Activated naive CD8-positive, alpha-beta T cell treated with anti-CD3 and anti-CD28 coated beads, Interleukin-2, amount 50 U/mL, for 24 hours (primary cell): ENCODE measurements at regions not wholly inside any gene's neighbourhood (a gene's known extent, or its start where the extent isn't known, plus 50 kb on each side); places are given as distances from the start of the nearest gene placed in this dataset.
"Not testable (repeated sequence)": the region's sequence is repeated elsewhere in the genome, so short reads cannot be mapped to it uniquely, and the experiment has no call there.

Experiments used
- ATAC-seq: fragments of 150-1000 bp; cut with Tn5 transposase; one replicate; pipeline ENCODE4 v1.10.0; 2021
- DNase-seq: peaks from one replicate; pipeline ENCODE4 v3.0.0; 2021
- H3K27ac Mint-ChIP-seq: one replicate; pipeline ENCODE4 v1.8.0; 2021; ENCODE audit warnings: mild to moderate bottlenecking, mixed read lengths
- H3K27me3 Mint-ChIP-seq: one replicate; pipeline ENCODE4 v1.8.0; 2021; ENCODE audit warnings: mixed read lengths
- H3K36me3 Mint-ChIP-seq: one replicate; pipeline ENCODE4 v1.8.0; 2021; ENCODE audit warnings: low read depth, mixed read lengths
- H3K4me1 Mint-ChIP-seq: one replicate; pipeline ENCODE4 v1.8.0; 2021; ENCODE audit warnings: mixed read lengths
- H3K4me3 Mint-ChIP-seq: one replicate; pipeline ENCODE4 v1.8.0; 2021; ENCODE audit warnings: mild to moderate bottlenecking, moderate library complexity, mixed read lengths
- H3K9me3 Mint-ChIP-seq: one replicate; pipeline ENCODE4 v1.8.0; 2021; ENCODE audit warnings: mixed read lengths

DNA sequence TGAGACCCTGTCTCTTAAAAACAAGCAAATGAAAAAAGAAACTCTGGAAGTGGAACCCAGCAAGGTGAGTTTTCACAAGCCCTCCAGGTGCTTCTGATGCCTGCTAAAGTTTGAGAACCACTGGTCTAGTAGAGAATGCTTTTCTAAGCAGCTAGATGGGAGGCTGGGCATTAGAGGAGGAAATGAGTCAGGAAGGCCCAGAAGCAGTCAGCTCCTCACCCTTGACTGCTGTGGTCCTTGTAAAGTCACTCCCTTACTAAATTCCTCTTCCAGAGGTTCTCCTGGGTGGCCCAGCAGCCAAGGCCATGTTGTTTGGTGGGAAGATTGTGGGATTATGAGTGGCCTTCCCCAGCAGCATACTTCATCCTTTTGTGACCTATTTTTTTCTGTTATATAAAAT is 52.0 kb upstream of the FYN start:
- H3K36me3 Mint-ChIP-seq = no peaks in the 10 kb centered on the region
- peaks cover 24% of the 10 kb centered on the region for H3K4me1 Mint-ChIP-seq
- H3K4me3 Mint-ChIP-seq = no peak overlapping the region
- no peaks in the 10 kb centered on the region for H3K27me3 Mint-ChIP-seq
- no peak overlapping the region for H3K27ac Mint-ChIP-seq
- DNase-seq = no peak
- H3K9me3 Mint-ChIP-seq = no peaks in the 10 kb centered on the region
- peak; percentile 66 for ATAC-seq

DNA sequence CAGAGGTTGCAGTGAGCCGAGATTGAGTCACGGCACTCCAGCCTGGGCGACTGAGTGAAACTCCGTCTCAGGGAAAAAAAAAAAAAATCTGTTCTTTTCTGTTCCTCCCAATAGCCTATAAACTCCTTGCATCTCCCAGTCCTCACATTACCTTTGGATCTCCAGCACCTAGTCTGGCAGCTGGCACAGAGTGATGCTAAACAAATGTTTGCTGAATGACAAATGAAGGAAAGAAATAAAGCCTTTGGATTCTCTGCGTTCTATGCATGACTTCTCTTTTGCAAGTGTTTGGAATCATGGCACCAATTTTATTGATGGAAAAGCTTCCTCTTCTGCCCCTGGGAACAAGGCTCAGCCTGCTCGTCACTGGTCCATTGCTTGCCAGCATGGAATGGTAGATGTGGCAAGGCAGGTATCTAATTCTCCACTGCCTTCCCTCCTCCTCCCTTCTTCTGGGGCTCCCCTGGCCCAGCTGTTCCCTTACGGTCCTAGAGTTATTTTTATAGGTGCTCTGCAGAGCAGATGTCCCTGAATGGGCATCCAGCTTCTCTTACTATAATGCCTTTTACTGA is 53.6 kb upstream of the FYN start:
- no peak overlapping the region for H3K27ac Mint-ChIP-seq
- no peaks in the 10 kb centered on the region for H3K27me3 Mint-ChIP-seq
- peaks cover 24% of the 10 kb centered on the region for H3K4me1 Mint-ChIP-seq
- DNase-seq (no peak), ATAC-seq (no peak)
- H3K36me3 Mint-ChIP-seq = peaks cover under 1% of the 10 kb centered on the region
- H3K4me3 Mint-ChIP-seq = no peak overlapping the region
- peaks cover 5% of the 10 kb centered on the region for H3K9me3 Mint-ChIP-seq

DNA sequence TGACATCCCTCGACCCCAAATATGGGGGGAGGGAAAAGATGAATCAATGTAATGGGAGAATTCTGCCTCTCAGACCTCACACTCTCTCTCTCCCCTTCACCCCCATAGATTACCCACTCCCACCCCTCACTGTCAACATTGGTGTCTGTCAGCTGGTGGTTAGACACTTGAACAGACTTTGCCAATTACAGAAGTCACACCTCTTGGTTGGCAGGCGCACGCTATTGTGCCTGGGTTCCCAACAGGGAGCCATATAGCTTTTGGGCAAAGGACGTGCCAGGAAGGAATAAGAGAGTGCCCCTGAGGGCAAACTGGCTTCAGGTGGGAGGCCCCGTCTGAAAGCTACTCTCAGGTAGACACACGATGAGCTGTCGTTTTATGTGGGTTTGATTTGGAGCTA is 54.1 kb upstream of the FYN start:
- Mint-ChIP-seq H3K4me1 (peaks cover 21% of the 10 kb centered on the region), H3K36me3 (peaks cover 5% of the 10 kb centered on the region), H3K9me3 (peaks cover 10% of the 10 kb centered on the region), H3K27me3 (no peaks in the 10 kb centered on the region), H3K4me3 (no peak overlapping the region), H3K27ac (no peak overlapping the region)
- DNase-seq (no peak), ATAC-seq (no peak)

DNA sequence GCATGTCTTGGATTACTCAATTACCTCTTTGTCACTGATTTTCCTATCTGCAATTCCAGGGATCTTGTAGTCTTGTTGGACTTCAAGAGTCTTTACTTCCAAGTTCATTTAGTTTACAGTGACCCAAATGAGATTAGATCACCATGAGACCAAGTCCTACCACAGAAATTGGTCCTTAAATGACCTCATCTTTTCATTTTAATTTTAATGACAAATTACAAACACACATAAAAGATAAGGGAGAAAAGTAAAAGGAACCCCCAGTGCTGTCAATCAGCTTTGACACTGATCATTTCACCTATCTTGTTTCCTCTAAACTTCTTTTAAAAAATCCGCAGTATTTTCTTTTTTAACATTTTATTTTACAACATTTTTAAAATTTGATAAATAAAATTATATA is 54.9 kb upstream of the FYN start:
- Mint-ChIP-seq H3K4me3 (no peak overlapping the region), H3K27me3 (no peaks in the 10 kb centered on the region), H3K27ac (no peak overlapping the region), H3K36me3 (peaks cover 5% of the 10 kb centered on the region), H3K9me3 (peaks cover 14% of the 10 kb centered on the region), H3K4me1 (peaks cover 12% of the 10 kb centered on the region)
- ATAC-seq (no peak), DNase-seq (no peak)

DNA sequence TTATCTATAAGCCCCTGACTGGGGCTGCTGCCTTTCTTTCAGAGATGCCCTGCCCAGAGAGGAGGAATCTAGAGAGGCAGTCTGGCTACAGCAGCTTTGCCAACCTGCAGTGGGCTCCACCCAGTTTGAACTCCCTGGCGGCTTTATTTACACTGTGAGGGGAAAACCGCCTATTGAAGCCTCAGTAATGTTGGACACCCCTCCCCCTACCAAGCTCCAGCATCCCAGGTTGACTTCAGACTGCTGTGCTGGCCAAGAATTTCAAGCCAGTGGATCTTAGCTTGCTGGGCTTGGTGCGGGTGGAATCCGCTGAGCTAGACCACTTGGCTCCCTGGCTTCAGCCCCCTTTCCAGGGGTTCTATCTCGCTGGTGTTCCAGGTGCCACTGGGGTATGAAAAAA is 61.4 kb upstream of the FYN start:
- not testable (repeated sequence) for H3K27me3 Mint-ChIP-seq, ATAC-seq, H3K36me3 Mint-ChIP-seq, DNase-seq, H3K4me3 Mint-ChIP-seq, H3K27ac Mint-ChIP-seq, H3K4me1 Mint-ChIP-seq
- H3K9me3 Mint-ChIP-seq = peaks cover 14% of the 10 kb centered on the region

DNA sequence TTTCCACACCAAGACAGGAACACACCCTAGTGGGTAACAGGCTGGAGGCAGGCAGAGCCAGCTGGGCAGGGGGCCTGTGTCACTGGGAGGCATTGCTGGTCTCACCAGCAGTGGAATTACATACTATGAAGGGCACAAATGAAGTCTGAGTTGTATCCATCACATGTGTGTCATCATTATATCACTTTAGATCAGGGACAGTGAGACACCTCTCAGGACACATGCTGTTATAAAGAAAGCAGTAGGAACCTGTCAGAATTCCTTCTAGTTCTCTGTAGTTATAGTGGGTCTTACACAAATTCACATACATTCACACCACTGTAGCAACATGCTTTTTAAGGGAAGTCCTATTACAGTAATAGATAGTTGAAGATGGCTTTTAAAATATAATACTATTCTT is 63.5 kb upstream of the FYN start:
- Mint-ChIP-seq H3K27ac (no peak overlapping the region), H3K27me3 (no peaks in the 10 kb centered on the region), H3K9me3 (peaks cover 11% of the 10 kb centered on the region), H3K4me1 (peaks cover 4% of the 10 kb centered on the region), H3K36me3 (peaks cover 5% of the 10 kb centered on the region), H3K4me3 (no peak overlapping the region)
- ATAC-seq = no peak
- DNase-seq = no peak

DNA sequence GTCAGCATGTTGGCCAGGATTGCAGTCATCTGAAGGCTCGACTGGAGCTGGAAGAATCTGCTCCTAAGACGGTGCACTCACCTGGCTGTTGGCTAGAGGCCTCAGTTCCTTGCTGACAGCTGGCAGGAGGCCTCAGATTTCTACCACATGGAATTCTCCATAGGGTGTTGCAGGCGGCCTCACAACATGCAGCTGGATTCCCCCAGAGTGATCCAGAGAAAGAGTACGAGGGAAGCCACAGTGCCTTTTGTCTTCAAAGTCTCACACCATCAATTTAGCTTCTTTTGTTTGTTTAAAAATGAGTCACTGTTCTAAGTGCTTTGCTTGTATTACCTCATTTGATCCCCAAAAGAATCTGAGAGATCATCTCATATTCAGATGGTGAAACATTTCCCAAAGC is 65.5 kb upstream of the FYN start:
- Mint-ChIP-seq H3K36me3 (no peaks in the 10 kb centered on the region), H3K9me3 (peaks cover 9% of the 10 kb centered on the region), H3K27ac (no peak overlapping the region), H3K27me3 (no peaks in the 10 kb centered on the region), H3K4me1 (no peaks in the 10 kb centered on the region), H3K4me3 (no peak overlapping the region)
- ATAC-seq (no peak), DNase-seq (no peak)

DNA sequence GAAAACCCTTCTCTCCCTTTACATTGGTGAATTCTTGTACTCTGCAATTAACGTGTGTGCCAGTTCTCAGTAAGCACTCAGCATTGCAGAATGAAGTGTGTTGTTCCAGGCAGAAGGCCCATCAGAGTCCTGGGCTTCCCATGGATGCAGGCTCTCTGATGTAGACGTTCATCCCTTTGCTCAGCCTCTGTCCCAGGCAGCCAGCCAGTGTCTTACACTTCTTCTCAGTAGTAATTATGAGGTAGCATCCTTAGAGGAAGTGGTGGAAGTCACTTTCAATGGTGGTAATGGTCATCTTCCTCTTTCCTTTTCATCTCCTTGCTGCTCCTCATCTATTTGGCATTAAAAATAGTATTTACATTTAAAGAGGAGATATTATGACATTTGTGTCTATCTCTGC is 66.7 kb upstream of the FYN start:
- no peak overlapping the region for H3K27ac Mint-ChIP-seq
- H3K9me3 Mint-ChIP-seq = peaks cover 9% of the 10 kb centered on the region
- DNase-seq (no peak), ATAC-seq (no peak)
- no peaks in the 10 kb centered on the region for H3K36me3 Mint-ChIP-seq
- H3K4me1 Mint-ChIP-seq = no peaks in the 10 kb centered on the region
- no peak overlapping the region for H3K4me3 Mint-ChIP-seq
- no peaks in the 10 kb centered on the region for H3K27me3 Mint-ChIP-seq

DNA sequence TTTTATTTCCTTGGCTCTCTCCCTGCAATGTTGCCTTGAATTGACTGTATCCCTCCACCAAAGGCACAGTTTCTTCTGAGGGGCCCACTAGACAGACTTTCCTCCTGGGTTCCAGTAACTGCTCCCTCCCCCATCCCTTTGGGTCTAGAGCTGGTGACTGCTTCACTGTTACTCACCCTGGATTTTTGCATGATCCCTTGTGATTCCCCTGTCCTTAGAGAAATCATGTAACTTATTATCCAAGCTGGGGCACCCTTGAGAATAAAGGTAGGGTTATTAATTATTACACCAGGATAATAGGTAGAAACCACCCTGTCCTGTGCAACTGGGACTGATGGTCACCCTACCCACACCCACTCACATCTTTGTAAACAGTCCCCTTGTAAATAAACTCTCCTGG is 67.5 kb upstream of the FYN start:
- Mint-ChIP-seq H3K27me3 (no peaks in the 10 kb centered on the region), H3K9me3 (peaks cover 9% of the 10 kb centered on the region), H3K4me3 (no peak overlapping the region), H3K27ac (no peak overlapping the region), H3K36me3 (no peaks in the 10 kb centered on the region), H3K4me1 (no peaks in the 10 kb centered on the region)
- no peak for DNase-seq
- ATAC-seq = no peak

DNA sequence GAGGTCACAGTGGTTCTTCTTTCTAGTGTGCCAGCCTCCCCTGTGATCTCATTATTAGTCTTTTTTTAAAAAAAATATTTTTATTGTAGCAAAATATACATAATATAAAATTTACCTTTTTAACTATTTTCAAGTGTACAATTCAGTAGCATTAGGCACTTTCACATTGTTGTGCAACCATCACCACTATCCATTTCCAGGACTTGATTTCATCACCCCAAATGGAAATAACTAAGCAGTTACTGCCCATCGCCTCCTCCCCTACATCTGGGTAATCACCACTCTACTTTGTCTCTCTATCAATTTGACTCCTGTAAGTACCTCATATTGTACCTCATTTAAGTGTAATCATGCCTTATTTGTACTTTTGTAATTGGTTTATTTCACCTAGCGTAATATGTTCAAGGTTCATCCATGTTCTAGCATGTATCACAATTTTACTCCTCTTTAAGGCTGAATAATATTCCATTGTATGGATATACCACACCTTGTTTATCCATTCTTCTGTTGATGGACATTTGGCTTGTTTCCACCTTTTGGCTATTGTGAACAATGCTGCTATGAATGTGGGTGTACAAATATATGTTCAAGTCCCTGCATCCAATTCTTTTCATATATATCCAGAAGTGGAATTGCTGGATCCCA is 68.6 kb upstream of the FYN start:
- H3K4me3 Mint-ChIP-seq = no peak overlapping the region
- H3K27me3 Mint-ChIP-seq = no peaks in the 10 kb centered on the region
- no peak for DNase-seq
- H3K36me3 Mint-ChIP-seq = no peaks in the 10 kb centered on the region
- ATAC-seq = no peak
- H3K4me1 Mint-ChIP-seq = no peaks in the 10 kb centered on the region
- peaks cover 9% of the 10 kb centered on the region for H3K9me3 Mint-ChIP-seq
- no peak overlapping the region for H3K27ac Mint-ChIP-seq

DNA sequence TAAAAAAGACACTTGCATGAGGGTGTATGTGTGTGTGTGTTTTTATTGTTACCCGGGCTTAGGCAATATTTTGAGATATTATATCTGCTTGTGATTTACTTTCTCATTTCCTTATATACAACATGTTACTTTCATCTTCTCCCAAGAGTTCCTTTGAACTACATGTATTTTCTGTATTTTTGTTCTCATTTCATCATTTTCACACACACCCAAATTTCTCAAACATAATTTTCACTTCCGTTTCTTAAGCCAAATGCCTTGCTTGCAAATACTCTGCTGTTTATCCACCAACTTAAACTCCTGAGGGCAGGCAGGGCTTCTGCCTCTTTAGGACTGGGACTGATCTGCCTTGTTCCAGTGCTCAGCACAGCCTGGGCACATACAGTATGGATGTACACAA is 69.3 kb upstream of the FYN start:
- no peaks in the 10 kb centered on the region for H3K36me3 Mint-ChIP-seq
- H3K27ac Mint-ChIP-seq = no peak overlapping the region
- H3K4me1 Mint-ChIP-seq = no peaks in the 10 kb centered on the region
- DNase-seq (no peak), ATAC-seq (no peak)
- no peak overlapping the region for H3K4me3 Mint-ChIP-seq
- H3K27me3 Mint-ChIP-seq = no peaks in the 10 kb centered on the region
- H3K9me3 Mint-ChIP-seq = peaks cover 9% of the 10 kb centered on the region

DNA sequence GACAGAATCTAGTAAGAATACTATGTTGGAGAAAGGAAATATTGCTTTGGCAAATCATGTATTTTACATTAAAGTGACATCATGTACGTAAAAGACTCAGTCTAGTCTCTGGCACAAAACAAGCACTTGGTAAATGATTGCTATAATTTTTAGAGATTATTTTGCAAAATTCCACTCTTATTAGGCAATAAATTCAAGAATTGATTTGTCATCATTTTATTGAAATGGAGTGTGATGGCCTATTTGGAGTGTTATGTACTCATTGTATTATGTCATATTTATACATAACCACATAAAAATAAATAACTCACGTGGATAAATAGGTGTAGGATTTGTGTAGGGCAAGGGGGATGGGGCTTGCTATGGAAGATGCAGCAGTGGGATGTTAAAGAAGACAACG is 70.0 kb upstream of the FYN start:
- no peaks in the 10 kb centered on the region for H3K36me3 Mint-ChIP-seq
- H3K4me1 Mint-ChIP-seq = no peaks in the 10 kb centered on the region
- no peak overlapping the region for H3K4me3 Mint-ChIP-seq
- H3K27me3 Mint-ChIP-seq = no peaks in the 10 kb centered on the region
- DNase-seq (no peak), ATAC-seq (no peak)
- no peak overlapping the region for H3K27ac Mint-ChIP-seq
- H3K9me3 Mint-ChIP-seq = peaks cover 9% of the 10 kb centered on the region

DNA sequence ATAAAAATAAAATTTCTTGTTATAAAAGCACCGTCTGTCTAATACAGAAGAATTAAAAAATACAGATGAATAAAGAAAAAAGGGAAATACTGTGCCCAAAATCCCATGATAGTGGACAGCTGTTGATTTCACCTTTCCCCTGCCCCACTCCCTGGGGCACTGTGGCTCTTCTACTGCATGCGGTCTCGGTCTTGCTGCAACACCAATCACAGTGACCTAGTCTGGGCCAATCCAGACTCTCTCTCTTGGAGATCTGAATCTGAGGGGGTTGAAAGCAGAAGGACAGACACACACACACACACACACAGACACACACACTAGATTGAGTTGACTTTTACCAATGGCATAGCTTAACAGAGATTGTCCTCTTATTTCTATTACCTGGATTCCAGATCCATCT is 70.5 kb upstream of the FYN start:
- no peaks in the 10 kb centered on the region for H3K27me3 Mint-ChIP-seq
- ATAC-seq (no peak), DNase-seq (no peak)
- no peak overlapping the region for H3K4me3 Mint-ChIP-seq
- peaks cover 9% of the 10 kb centered on the region for H3K9me3 Mint-ChIP-seq
- no peak overlapping the region for H3K27ac Mint-ChIP-seq
- H3K4me1 Mint-ChIP-seq = no peaks in the 10 kb centered on the region
- H3K36me3 Mint-ChIP-seq = no peaks in the 10 kb centered on the region

DNA sequence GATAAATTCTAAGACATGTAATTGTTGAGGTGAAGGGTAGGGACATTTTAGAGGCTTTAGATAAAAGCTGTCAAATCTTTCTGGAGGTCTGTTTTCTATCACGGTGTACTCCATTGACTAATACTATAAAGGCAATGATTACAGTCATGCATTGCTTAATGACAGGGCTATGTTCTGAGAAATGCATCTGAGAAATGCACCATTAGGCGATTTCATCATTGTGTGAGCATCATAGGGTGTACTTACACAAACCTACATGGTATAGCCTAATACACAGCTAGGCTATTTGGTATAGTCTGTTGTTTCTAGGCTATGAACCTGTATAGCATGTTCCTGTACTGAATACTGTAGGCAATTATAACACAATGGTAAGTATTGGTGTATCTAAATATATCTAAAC is 71.3 kb upstream of the FYN start:
- Mint-ChIP-seq H3K27me3 (no peaks in the 10 kb centered on the region), H3K27ac (no peak overlapping the region), H3K36me3 (no peaks in the 10 kb centered on the region), H3K9me3 (peaks cover 9% of the 10 kb centered on the region), H3K4me1 (no peaks in the 10 kb centered on the region), H3K4me3 (no peak overlapping the region)
- no peak for DNase-seq
- ATAC-seq = no peak

DNA sequence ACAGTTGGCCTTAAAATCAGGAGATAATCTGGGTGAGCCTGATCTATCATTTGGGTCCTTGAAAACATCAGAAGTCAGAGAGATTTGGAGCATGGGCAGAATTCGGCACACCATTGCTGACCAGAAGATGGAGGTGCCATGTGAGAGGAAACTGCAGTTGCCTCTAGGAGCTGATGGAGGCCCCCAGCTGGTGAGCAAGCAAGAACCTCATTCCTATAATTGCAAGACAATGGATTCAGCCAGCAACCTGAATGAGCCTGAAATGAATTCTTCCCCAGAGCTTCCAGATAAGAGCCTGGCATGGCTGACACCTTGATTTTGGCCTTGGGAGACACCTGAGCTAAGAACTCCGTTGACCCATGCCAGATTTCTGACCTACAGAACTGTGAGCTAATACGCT is 76.3 kb upstream of the FYN start:
- H3K4me3 Mint-ChIP-seq = no peak overlapping the region
- H3K27ac Mint-ChIP-seq = no peak overlapping the region
- H3K36me3 Mint-ChIP-seq = no peaks in the 10 kb centered on the region
- H3K4me1 Mint-ChIP-seq = peaks cover 4% of the 10 kb centered on the region
- no peaks in the 10 kb centered on the region for H3K27me3 Mint-ChIP-seq
- ATAC-seq (no peak), DNase-seq (no peak)
- H3K9me3 Mint-ChIP-seq = no peaks in the 10 kb centered on the region

DNA sequence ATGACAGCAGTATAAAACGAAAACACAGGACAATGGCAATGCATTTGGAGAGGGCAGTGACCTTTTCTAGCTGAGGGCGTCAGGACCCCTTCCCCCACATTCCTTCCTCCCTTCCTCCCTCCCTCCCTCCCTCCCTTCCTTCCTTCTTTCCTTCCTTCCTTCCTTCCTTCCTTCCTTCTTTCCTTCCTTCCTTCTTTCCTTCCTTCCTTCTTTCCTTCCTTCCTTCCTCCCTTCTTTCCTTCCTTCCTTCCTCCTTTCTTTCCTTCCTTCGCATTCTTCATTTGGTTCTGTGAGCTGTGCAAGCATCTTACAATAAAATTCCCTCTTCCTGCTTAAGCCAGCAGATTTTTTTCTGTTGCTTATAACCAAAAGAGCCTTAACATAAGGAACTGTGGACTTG is 76.7 kb upstream of the FYN start:
- H3K27ac Mint-ChIP-seq, DNase-seq, H3K4me3 Mint-ChIP-seq, H3K9me3 Mint-ChIP-seq, H3K36me3 Mint-ChIP-seq, ATAC-seq, H3K27me3 Mint-ChIP-seq, H3K4me1 Mint-ChIP-seq: not testable (repeated sequence)
